GM19397 (cell line): ENCODE measurements at regions not wholly inside any gene's neighbourhood (a gene's known extent, or its start where the extent isn't known, plus 50 kb on each side); places are given as distances from the start of the nearest gene placed in this dataset.

Source experiments
- ATAC-seq: cut with Tn5 transposase; IDR thresholded peaks from one replicate; pipeline ENCODE4 v1.9.1; 2021; ENCODE audit warnings: mild to moderate bottlenecking, moderate library complexity; ENCODE audit not compliant: unreplicated experiment

- ATAC-seq = no peak
Observed at GRCh38 chr2:147657086-147658000, 187.5 kb upstream of the ACVR2A start.

- no peak for ATAC-seq
Observed at GRCh38 chr2:147649998-147650397, 194.8 kb upstream of the ACVR2A start.

DNA sequence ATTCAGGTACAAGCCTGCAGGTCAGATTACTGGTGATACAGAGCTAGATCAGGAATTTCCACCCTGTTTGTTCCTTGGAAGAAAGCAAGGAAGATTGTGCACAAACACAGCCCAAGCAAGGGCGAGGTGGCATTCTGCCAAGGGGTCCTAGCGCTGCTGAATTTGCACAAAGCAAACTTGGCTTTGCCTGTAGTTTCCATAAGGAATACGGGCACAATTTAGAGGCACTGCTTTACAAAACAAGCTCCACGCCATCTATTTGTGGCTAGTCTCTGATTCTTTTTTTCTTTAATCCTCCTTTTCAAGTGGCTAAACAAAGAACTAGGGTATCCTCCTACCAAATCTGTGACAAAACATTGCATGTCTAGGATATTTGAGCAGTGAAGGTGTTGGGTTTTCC is 195.5 kb upstream of the ACVR2A start:
- no peak for ATAC-seq

GRCh38 chr2:147648471-147648870 is 196.4 kb upstream of the ACVR2A start:
- no peak for ATAC-seq

DNA sequence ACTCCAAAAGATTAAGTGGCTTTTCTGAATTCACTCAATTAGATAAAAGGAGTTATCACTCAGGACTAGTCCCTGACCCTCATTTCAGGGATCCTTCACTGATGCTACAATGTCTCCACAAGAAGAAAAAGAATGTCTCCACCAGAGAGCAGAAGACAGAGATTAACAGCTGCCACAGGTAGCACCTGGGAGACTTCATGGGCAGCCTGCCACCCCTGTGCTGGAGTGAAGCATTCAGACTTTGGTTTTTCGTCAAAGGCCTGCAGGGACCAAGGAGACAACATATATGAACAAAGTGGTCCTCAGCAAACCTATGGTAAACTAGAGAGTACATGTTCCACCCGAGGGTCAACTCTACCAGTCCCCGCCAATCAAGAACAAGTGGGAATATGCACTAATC is 197.0 kb upstream of the ACVR2A start:
- ATAC-seq = no peak

DNA sequence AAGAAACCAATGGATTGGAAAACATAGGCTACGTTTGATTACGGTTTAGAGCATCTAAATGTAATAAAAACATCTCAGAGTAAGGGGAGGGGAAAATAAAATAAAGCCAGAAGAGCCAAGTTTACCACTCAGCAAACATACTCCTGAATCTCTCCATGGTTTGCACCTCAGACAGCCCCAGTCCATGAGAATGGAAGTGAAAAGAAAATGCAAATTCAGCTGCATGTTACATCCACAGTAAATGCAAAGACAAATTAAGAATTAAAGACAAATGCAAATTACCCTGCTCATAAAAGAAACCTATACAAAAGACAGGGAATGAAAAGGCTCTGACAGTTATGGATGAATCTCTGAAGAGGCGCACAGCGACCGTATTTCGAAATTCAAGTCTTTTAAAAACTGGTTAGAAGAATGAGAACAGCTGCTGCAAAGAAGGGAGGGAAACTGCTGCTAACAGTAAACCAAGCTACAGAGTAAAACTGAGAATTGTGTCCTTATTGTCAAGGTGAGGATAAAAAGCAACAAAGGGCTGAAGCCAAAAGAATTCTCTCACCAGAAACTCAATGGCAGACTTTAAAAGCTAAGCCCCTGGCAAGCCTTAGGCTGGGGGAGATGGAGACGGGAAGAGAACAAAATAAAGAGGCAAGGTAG is 197.9 kb upstream of the ACVR2A start:
- no peak for ATAC-seq

DNA sequence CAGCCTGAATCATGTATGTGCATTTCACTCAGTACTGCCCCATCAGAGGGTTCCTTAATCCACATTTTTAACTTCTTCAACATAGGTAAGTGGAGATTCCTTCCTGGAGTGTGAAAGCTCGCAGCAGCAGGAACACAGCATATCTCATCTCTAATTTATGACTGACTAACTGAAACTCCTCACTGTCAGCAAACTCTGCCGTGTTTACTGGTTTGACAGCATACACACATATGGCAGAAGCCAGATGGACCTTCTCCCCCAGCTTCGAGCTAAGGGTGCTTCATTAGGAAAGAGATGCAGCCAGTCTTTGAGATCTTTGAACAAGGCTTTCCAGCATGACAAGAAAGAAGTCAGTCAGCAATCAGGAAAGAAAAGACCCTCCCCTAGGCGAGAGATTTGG is 200.3 kb upstream of the ACVR2A start:
- no peak for ATAC-seq

GRCh38 chr2:147642765-147643164 is 202.1 kb upstream of the ACVR2A start:
- no peak for ATAC-seq

DNA sequence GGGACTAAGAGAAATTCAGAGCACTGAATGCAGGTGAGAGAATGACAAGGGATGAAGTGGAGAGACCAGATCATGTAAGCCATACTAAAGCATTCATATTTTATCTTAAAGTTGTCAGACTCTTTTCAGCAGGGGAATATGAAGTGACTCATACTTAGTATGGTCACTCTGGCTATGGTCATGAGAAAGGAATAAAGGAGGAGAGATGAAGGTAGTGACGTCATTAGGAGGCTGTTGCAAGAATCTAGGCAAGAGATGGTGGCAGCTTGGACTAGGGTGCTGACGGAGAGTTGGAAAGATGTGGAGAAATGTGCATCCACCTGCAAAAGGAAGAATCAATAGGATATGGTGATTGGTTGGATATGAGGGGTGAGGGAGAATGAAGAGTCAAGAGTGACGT is 203.2 kb upstream of the ACVR2A start:
- no peak for ATAC-seq

- ATAC-seq = peak; percentile 73
Observed at GRCh38 chr2:147639891-147640290, 204.9 kb upstream of the ACVR2A start.

- no peak for ATAC-seq
Observed at GRCh38 chr2:147639386-147639785, 205.4 kb upstream of the ACVR2A start.

DNA sequence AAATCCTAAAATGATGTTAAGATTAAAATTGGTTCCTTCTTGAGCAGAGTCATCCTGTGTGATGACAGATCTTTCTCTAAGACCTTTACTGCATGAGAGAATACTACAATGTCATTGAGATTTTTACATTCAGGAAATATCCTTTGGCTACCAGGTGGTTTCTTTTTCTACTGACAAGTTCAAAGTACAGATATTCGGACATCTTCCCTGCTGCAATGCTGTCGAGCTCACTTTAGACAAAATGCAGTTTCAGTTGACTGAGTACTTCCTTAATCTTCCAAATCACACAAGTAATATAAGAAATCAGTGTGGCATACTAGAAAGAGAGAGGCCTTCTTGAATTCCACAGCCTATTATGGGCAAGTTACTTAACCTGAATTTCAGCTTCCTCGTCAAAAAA is 207.9 kb upstream of the ACVR2A start:
- no peak for ATAC-seq

DNA sequence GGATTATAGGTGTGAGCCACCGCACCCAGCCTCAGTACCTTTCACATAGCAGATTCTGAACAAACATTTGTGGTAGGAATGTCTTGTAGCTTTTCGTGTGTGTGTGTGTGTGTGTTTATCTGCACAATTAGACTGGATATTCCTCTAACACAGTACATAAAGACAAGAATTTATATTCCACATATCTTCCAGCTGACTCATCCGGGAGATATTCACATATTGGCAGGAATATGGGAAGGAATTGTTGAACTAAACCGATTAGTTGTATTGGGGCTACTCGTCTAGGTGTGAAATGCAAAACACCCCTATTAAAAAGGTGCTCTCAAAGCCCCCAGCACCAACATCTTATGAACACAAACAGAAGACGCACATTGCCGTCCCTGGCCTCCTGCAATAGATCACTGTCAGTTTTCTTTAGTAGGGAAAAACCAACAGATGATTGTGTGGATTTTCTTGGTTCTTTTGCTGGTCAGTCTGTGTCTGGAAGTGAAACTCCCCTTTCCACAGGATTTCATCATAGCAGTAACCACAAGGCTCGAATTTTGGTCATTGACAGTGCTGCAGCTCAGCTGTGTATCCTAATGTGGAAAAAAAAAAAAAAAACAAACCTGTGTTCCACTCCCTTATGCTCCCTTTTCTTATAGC is 208.5 kb upstream of the ACVR2A start:
- ATAC-seq = no peak

GRCh38 chr2:147634826-147635225 is 210.0 kb upstream of the ACVR2A start:
- no peak for ATAC-seq

DNA sequence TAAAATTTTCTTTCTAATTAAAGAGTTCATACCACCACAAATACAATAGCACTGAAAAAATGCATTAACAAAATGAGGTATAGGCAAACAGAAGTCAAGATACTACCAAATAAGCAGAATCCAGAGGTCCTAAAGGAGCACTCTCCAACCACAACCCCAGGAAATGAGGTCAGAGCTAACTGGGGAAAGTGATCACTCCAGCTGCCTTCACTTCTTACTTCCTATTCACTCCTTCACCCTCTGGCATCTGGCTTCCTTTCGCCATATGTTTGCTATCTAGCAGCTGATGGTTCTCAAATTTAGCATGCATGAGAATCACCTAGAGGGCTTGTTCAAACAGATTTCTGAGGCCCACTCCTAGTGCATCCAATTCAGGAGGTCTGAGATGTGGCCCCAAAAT is 212.6 kb upstream of the ACVR2A start:
- ATAC-seq = no peak

DNA sequence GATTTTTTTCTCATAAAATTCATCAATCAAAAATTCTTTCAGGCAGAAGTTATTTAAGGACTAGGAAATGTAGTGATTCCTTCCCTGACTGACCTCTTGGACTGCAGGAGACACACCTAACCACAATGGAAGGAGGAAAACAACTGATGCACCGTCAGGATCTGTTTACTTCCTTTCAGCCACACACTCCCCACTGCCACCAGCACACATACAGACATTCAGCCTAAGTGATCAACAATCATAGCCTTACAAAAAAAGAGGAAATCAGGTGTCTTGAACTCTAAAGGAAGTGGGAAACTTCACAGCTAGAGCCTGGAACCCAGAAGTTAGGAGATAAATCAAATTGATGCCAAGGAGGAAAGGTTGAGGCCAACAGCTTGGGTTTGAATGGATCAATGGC is 213.5 kb upstream of the ACVR2A start:
- ATAC-seq = no peak

- ATAC-seq = no peak
Observed at GRCh38 chr2:147630585-147630984, 214.2 kb upstream of the ACVR2A start.

DNA sequence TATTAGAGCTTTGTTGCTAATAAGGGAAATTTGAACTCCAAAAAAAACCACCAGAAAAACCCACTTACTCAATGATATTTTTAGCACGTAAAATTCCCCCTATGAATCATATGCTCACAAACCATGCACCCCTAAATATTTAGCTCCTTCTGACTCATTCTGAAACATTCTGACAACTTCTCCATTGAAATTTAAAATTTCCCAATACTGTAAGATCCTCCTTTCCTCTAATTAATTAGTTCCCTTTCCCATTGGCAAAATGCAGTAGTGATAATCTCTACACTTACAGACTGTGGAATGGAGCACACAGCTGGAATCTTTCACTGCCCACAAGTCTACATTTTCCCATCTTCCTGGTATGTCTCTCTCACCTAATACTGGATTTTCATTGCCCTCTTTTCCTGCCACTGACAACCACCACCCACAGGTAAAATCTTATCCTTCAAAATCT is 215.8 kb upstream of the ACVR2A start:
- ATAC-seq = no peak

- ATAC-seq = peak; percentile 96
Observed at GRCh38 chr2:147623328-147623727, 221.5 kb upstream of the ACVR2A start.

- ATAC-seq = no peak
Observed at GRCh38 chr2:147621656-147622197, 223.1 kb upstream of the ACVR2A start.

- no peak for ATAC-seq
Observed at GRCh38 chr2:147619808-147620207, 225.0 kb upstream of the ACVR2A start.
